ENCODE measurements at regions not wholly inside any gene's neighbourhood (a gene's known extent, or its start where the extent isn't known, plus 50 kb on each side); places are given as distances from the start of the nearest gene placed in this dataset.

DNA sequence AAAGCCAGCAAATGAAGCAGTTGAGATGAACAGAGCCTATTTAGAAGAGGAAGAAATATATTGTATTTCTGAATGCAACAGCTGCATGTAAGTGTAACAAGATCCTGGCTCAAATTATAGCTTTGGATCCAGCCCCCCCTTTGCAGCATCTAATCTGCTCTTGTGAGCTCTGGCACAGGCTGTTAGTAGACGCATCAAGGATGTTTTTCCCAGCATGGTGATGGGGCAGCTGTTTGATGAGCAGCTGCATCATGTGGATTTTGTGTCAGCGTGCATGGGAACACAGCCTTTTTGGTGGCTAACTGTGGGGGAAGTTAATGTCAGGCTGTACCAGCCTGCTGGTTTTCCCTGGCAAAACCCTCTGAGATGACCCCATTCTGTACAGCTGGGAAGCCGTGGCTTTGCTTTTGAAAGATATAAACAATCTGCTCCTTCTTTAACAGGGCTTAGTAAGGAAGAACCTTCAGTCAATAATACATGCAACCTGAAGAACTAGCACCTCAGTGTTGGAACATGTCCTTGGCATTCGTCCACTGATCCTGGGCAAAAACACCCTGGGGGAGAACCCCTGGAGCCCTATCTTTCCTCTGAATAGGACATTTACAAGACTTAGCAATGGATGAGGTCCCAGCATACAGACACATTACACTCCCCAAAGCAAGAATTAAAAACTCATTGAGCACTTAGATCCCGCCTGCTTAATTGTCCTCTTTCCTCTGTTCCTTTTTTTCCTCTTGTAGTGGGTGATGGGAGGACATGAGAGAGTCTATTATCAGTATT is 70.6 kb downstream of the NPS start:
- TF ChIP-seq CTCF (IDR thresholded peaks at IDR 0.05; ENCODE audit: low read length) (no peak), EZH2 (IDR thresholded peaks at IDR 0.05; ENCODE audit: borderline replicate concordance, low read length) (no peak)

Data from OCI-LY1 (cell line).